Colonic mucosa (tissue), 4 donors: ENCODE measurements at regions not wholly inside any gene's neighbourhood (a gene's known extent, or its start where the extent isn't known, plus 50 kb on each side); places are given as distances from the start of the nearest gene placed in this dataset.

Experiments used
- DNase-seq: peaks from one replicate; pipeline ENCODE4 v3.0.0-alpha.2; 2020
- H3K27ac ChIP-seq: fragments of 200-600 bp; one replicate; pipeline ENCODE4 v1.8.0; 2021
- H3K27me3 ChIP-seq: fragments of 200-600 bp; one replicate; pipeline ENCODE4 v1.8.0; 2021
- H3K36me3 ChIP-seq: fragments of 200-600 bp; one replicate; pipeline ENCODE4 v1.8.0; 2021
- H3K4me1 ChIP-seq: fragments of 200-600 bp; one replicate; pipeline ENCODE4 v1.8.0; 2021; ENCODE audit warnings: mild to moderate bottlenecking
- H3K4me3 ChIP-seq: fragments of 200-600 bp; one replicate; pipeline ENCODE4 v1.8.0; 2021
- H3K9ac ChIP-seq, 2 donors: one replicate each; pipeline ENCODE4 v1.7.0; 2013; ENCODE audit warnings: control low read depth in 2 of 2, low read depth in 2 of 2, low read length in 2 of 2
- H3K9me3 ChIP-seq: fragments of 200-600 bp; one replicate; pipeline ENCODE4 v1.8.0; 2021
- intact Hi-C: fragments of 100-400 bp; cut with DNase I; formaldehyde crosslinking; loops from one replicate; pipeline ENCODE4 v1.14.1; 2022
- TF ChIP-seq, protein P1 (sequence below): fragments of 200-600 bp; IDR thresholded peaks from one replicate; pipeline ENCODE4 v1.8.0; 2022; ENCODE audit warnings: antibody characterized with exemption, mild to moderate bottlenecking
- donor health status: healthy.
- donor health status: DM: no; HTN: no; CAD: no.
- donor health status: DM: no; HTN: no; CAD: no.

DNA sequence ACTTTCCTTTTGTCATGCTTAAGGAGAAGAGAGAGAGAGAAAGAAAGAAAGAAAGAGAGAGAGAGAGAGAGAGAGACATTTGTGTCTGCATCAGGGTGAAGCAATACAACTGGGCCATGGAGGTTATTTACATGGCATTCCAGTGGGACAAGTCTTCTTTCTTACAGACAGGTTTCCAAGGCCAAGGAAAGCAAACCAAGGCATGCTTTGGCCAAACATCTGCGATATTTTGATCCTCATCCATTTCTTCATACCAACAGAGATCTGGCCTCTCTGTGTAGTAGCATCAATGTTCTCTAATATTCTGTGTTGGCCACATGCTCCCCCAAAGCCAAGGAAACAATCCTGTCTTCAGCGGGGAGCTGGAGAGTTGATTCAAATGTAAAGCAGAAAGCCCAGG, 292.1 kb downstream of the SETD4 start:
- H3K9ac ChIP-seq, result no peak overlapping the region
- no peak overlapping the region for H3K4me3 ChIP-seq
- no peak for DNase-seq
- intact Hi-C loops, result no loop called here
- no peaks in the 10 kb centered on the region for H3K36me3 ChIP-seq
- no peaks in the 10 kb centered on the region for H3K27me3 ChIP-seq
- H3K4me1 ChIP-seq, result no peaks in the 10 kb centered on the region
- TF ChIP-seq, protein P1, sequence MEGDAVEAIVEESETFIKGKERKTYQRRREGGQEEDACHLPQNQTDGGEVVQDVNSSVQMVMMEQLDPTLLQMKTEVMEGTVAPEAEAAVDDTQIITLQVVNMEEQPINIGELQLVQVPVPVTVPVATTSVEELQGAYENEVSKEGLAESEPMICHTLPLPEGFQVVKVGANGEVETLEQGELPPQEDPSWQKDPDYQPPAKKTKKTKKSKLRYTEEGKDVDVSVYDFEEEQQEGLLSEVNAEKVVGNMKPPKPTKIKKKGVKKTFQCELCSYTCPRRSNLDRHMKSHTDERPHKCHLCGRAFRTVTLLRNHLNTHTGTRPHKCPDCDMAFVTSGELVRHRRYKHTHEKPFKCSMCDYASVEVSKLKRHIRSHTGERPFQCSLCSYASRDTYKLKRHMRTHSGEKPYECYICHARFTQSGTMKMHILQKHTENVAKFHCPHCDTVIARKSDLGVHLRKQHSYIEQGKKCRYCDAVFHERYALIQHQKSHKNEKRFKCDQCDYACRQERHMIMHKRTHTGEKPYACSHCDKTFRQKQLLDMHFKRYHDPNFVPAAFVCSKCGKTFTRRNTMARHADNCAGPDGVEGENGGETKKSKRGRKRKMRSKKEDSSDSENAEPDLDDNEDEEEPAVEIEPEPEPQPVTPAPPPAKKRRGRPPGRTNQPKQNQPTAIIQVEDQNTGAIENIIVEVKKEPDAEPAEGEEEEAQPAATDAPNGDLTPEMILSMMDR, result no peak
- no peaks in the 10 kb centered on the region for H3K9me3 ChIP-seq
- no peak overlapping the region for H3K27ac ChIP-seq

DNA sequence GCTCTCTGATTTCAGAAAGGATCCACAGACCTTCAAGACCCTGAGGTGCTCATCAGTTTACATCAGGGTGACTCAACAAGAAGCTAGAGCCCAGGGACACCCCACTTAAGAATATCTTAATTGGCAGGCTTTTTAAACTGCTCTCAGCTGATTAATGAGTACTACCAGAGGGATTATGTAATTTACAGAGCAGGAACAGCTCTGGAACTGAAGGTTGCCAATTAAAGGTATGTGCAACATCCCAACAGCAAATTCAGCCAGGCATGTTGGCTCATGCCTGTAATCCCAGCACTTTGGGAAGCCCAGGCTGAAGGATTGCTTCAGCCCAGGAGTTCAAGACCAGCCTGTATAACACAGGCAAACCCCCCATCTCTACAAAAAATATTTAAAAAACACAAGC, 295.7 kb downstream of the SETD4 start:
- Histone ChIP-seq H3K9ac (no peak overlapping the region), H3K9me3 (no peaks in the 10 kb centered on the region), H3K36me3 (no peaks in the 10 kb centered on the region), H3K4me1 (no peaks in the 10 kb centered on the region), H3K27me3 (no peaks in the 10 kb centered on the region), H3K4me3 (no peak overlapping the region), H3K27ac (no peak overlapping the region)
- no peak for DNase-seq
- TF ChIP-seq, protein P1, result no peak
- intact Hi-C loops, result no loop called here

DNA sequence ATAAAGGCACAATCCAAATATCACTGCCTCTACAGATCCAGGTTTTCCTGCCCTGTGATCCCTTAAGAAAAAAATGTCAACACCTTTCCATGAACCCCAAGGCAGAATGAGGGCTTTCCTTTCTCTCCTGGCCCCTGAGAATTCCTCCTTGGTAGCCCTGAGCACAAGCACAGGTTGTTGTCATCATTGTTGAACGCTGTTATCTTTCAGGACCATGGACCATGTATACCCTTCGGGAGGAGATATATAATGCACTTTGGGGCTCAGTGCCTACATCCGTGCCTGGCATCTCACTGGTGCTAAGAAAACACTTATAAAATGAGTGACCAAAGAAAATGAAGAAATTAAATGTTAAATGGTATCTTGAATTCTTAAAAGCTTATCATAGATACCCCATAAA, 296.2 kb downstream of the SETD4 start:
- intact Hi-C loops, result no loop called here

DNA sequence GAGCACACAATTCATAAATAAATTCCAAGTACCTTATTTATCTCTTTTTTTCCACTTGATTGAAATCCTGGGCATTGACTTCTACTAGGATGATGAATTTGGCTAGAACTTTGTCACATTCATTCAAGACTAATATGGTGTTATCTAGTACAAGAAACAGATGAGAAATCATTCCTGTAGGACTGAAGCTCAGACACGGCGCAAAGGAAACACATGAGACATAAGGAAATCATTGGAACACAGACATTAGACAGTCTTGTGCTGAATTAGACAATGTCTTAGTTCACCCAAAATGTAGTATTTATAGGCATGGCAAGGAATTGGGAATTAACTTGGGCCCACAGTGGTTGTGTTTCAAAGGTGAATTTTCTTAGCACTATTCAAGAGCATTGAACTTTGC, 305.7 kb downstream of the SETD4 start:
- no peaks in the 10 kb centered on the region for H3K9me3 ChIP-seq
- DNase-seq, result no peak
- no peaks in the 10 kb centered on the region for H3K27me3 ChIP-seq
- H3K4me3 ChIP-seq, result no peak overlapping the region
- TF ChIP-seq, protein P1, result no peak
- no peak overlapping the region for H3K27ac ChIP-seq
- H3K4me1 ChIP-seq, result no peaks in the 10 kb centered on the region
- no peaks in the 10 kb centered on the region for H3K36me3 ChIP-seq
- H3K9ac ChIP-seq, result no peak overlapping the region
- intact Hi-C loops, result no loop called here

More for the DNA sequence above, 296.2 kb downstream of the SETD4 start:
- H3K9ac ChIP-seq, result no peak overlapping the region
- H3K9me3 ChIP-seq, result no peaks in the 10 kb centered on the region
- no peak overlapping the region for H3K4me3 ChIP-seq
- no peak overlapping the region for H3K27ac ChIP-seq
- H3K36me3 ChIP-seq, result no peaks in the 10 kb centered on the region
- no peaks in the 10 kb centered on the region for H3K4me1 ChIP-seq
- TF ChIP-seq, protein P1, result no peak
- no peaks in the 10 kb centered on the region for H3K27me3 ChIP-seq
- no peak for DNase-seq

DNA sequence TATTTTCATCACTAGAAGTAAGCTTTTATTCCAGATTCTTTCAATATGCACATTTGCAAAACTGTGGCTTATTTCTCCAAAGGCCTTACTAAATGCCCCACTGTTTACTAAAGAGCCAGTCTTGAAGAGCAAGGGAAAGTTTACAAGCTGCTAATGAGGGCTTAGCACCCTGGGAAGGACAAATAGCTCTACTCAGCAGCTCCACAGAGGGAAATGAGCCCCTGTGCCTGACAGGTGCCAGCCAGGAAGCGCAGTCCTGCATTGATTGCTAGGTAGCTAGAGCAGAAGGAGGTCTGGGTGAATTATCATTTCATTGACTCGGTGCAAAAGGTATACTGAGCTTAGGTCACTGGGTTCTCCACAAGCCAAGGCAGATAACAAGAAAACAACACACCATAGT, 307.0 kb downstream of the SETD4 start:
- Histone ChIP-seq H3K36me3 (no peaks in the 10 kb centered on the region), H3K9ac (no peak overlapping the region), H3K4me3 (no peak overlapping the region), H3K4me1 (no peaks in the 10 kb centered on the region), H3K27me3 (no peaks in the 10 kb centered on the region), H3K27ac (no peak overlapping the region), H3K9me3 (no peaks in the 10 kb centered on the region)
- TF ChIP-seq, protein P1, result no peak
- no peak for DNase-seq
- intact Hi-C loops, result no loop called here

DNA sequence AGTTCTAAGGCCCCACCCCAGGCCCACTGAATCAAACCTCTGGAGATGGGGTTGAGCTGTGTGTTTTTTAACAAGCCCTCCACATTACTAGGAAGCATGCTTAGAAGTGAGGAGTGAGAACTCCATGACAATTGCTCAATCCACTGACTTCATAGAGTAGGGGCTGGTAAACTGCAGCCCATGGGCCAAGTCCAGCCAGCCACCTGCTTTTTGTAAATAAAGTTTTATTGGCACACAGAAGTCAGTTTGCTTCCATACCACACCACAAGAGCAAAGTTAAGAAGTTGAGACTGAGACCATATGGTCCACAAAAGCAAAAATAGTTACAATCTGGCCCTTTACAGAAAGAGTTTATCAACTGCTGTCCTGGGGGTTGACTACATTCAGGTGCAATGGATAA, 309.2 kb downstream of the SETD4 start:
- H3K4me1 ChIP-seq, result no peaks in the 10 kb centered on the region
- no peak for DNase-seq

More for the DNA sequence above, 309.2 kb downstream of the SETD4 start:
- intact Hi-C loops, result no loop called here
- H3K9me3 ChIP-seq, result no peaks in the 10 kb centered on the region
- H3K27me3 ChIP-seq, result no peaks in the 10 kb centered on the region
- H3K27ac ChIP-seq, result no peak overlapping the region
- H3K9ac ChIP-seq, result no peak overlapping the region
- no peak overlapping the region for H3K4me3 ChIP-seq
- no peaks in the 10 kb centered on the region for H3K36me3 ChIP-seq
- TF ChIP-seq, protein P1, result no peak
